Putamen (tissue), 1 donor: ENCODE measurements at regions not wholly inside any gene's neighbourhood (a gene's known extent, or its start where the extent isn't known, plus 50 kb on each side); places are given as distances from the start of the nearest gene placed in this dataset.

Experiments
- DNase-seq: peaks from one replicate; pipeline ENCODE4 v3.0.0-alpha.2; 2016; ENCODE audit warnings: low spot score

DNA sequence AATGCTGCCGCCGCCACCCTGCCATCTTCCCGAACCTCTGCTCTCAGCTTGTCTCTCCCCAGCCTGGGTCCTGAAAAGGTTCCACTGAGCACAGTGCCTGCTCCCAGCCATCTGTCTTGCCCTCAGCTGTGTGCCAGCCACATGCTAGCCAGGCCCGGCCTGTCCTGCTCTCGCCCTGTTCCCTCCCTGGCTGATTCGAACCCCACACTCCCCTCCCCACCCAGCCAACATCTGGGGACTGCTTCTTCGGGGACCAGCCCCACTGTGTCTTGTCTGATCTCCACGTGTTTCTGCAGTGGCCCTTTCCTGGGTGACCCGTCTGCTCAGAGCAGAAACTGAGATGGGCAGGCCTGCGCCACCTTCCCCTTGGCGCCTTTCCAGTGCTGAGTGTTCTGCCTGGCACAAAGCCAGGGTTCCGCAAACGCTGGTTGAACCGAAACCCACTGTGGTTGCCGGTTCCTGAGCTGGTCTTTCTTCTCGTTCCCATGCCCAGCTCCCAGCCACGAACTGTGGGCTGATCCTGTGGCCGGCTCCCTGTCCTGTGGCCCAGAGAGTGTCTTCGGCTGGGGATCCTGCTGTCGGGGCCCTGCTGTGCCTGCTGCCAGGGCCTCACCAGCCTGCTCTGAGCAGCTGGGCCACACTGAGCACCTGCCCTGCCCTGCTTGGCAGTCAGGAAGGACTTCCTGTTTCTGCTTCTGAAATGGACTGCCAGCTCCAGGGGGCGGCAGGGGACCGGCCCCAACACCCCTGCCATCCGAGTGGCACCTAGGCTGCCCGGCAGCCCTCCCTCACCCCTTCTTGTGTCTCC is 62.7 kb upstream of the KLF13 start:
- DNase-seq: peak; percentile 50

DNA sequence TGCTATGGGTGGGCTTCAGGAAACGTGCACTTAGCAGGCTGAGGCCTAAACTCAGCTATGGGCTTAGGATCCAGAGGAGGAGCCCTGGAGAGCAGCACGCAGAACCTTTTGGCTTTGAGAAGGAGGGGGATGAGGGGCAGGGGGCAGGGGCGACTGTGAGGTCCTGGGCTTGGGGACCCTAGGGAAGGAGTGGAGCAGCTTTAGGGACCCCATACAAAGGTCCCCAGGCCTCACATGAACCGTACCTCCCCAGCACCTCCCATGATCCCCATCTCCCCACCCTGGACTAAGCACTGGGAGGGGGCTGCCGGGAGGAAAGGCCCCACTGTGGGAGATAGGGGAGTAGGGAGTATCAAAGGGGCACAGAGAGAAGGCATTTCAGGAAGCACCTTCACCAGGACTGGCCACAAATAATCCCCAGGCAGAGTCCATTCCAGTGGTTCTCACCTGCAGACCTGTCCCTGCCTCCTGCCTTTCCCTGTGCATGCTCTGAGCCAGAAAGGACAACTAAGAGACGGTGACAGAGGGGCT is 62.0 kb upstream of the KLF13 start:
- DNase-seq: no peak

DNA sequence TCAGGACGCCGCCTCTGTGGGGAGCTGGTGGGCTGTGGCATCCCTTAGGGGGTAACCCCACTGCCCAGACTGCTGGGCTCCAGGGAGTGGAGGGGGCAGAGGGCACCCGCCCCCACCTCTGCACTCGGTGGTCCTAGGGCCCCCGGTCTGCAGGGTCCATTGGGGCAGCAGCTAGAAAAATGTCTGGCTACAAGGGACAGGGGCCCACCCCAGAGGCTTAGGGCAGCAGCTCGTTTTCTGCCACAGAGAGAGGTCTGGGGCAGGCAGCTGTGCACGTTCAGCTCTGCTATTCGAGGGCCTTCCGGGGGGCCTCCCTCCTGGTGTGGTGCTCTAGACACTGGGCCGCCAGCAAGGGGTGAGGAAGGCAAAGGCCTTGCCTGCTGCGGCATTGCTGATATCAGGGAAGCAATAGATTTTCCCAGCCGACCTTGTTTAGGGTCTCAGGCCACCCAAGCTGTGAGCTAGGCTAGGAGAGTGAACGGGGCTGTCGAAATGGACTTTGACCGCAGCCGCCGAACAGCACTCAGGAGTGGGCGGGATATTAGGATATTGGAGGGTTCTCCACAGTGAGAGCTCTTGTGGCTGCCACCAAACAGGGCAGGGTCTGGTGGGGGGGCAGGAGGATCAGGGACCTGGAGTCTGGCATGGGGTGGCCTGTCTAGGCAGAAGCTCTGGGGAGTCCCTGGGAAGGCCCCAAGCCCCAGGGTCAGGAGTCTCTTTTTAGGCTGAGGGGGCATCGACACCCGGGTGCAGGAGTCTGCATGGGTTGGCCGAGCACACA is 61.4 kb upstream of the KLF13 start:
- DNase-seq: no peak

DNA sequence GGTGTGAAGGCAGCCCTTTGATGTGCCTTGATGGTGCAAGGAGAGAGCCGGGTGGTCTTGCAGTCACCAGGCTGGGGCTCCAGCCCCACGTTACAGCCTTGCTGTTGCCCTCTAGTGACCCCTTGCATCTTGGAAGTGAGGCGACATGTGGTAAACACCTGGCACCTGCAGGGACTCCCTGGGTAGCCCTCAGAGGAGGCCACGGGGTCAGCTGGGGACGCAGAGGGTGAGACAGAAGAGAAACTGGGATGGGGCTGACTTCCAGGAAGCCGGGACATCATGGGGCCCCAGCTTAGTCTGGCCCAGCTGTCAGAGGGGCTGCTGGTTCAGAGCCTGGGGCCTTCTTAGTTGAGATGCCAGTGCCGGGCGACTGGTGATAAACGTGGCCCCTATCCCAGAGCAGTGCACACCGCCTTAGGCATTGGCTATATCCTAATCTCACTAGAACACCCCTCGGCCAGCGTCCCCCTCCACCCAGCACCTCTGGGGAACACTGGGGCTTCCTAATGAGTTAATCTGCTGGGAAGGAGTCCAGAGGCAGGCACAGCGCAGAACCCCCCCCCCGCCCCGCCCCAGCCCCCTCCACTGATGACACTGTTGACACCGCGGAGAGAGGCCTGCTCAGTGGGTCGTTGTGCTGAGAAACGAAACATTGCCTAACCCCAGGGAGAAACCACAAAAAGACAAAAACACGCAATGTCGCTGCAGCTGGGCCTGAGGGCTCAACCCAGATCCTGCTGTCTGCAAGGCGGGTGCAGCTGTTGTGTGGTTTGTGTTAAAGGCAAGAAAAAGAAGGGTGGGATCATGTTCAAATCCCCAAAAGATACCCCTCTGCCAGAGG is 60.5 kb upstream of the KLF13 start:
- no peak for DNase-seq

DNA sequence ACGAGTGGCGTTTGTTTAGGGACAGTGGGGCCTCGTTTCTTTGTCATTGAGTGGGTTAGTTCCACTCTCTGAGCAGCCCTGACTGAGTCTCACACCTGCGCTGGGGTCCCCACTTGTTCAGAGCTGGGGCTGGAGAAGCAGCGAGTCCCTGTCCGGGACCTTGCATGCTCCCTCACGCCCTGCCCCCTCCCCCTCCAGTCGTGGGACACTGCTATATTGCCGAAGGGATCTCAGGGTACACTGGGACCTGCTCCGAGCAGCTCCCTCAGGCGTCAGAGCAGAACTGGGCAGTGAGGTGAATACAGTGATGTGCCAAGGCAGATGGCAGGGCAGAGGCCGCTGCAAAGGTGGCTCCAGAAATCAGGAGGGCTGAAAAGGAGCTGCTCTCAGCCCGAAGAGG is 59.9 kb upstream of the KLF13 start:
- no peak for DNase-seq

DNA sequence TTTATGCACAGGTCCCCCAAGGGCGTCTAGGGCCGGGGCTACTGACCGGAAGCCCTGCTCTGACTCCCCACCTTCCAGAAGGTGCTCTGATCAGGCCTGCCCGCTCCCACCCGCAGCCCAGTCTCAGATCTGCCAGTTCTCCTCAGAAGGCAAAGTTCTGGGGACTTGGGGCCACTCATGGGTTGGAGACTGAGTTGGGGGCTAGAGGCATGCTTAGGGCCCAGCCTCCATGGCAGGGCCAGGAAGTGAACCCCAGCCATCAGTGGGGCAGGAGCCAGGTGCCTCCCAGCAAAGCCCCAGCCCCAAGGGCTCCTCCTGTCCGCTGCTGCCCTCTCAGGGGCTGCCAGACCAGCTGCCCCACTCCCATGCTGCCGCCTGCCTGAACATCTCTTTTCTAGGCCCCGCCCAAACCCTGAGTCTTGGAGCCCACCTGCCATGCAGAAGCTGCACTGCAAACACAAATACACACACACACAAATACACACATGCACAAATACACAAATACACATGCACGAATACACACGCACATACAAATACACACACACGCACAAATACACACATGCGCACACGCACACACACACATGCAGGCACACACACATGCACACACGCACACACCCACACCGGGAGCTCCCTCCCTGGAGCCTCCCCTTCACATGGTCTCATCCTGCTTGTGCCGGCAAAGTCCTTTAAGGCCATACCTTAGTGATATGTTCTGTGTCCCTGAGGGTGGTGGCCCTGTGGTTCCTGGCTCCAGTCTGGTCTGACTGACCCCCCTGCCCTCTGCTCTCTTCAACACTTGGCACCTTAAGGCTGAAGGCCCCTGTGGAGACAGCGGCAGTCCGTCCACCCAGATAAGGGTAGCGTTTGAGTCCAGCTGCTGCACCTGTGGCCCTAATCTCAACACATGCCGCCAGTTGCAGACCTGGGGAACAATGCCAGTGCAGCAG is 59.2 kb upstream of the KLF13 start:
- DNase-seq: no peak

DNA sequence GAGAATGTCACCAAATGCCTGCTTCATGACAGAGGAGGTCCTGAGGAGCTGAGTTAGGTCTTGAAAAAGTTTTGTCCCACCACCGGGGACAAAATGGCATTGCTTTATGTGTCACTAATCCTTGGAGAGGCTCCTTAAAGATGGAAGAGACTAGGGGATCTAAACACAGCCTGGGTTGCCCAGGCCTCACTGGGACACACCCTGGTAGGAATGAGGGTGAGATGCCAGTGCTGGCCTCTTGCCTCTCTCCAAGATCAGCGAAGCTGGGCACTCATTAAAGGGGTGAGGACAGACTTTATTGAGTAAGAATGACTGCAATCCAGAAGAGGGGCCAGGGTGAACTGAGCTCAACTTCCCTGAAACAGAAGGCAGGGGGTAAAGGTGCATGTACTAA is 58.5 kb upstream of the KLF13 start:
- DNase-seq: no peak

DNA sequence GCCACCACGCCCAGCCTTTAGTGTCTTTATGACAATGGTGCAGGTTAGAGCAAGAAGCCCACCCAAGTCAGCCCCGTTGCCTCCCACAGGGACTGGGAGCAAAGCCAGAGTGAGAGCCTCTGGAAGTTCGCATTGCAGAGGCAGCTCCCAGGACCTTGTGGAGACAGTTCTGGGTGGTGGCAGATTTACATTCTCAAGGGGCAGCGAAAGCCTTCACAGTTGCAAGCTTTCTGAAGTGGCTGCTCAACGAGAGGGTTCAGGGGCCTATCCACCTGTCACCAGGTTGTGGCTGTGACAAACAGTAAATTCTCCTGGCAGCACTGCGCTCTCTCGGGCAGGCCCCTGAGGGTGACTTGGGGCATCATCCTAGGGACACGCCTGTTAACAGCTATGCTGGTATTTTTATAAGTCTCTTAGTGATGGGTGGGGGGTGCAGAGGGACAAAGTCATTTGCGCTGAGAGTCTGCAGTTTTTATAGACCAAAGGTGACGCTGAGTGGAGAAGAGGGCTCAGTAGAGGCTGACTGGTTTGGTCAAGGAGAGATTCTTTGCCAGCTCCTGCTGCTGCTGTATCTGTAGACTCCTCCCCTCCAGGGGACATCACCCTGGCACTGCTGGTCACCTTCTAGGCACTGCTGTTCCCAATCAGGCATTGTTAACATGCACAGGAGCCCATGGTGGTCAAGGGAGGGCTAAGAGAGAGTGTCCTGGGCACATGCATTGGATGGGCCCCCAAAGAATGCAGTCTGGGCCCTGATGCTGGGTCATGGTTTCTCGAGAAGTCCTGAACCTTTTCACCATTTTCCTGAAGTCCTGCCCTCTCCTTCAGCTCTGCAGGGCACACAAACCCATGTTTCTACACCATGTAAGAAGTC is 57.5 kb upstream of the KLF13 start:
- no peak for DNase-seq

DNA sequence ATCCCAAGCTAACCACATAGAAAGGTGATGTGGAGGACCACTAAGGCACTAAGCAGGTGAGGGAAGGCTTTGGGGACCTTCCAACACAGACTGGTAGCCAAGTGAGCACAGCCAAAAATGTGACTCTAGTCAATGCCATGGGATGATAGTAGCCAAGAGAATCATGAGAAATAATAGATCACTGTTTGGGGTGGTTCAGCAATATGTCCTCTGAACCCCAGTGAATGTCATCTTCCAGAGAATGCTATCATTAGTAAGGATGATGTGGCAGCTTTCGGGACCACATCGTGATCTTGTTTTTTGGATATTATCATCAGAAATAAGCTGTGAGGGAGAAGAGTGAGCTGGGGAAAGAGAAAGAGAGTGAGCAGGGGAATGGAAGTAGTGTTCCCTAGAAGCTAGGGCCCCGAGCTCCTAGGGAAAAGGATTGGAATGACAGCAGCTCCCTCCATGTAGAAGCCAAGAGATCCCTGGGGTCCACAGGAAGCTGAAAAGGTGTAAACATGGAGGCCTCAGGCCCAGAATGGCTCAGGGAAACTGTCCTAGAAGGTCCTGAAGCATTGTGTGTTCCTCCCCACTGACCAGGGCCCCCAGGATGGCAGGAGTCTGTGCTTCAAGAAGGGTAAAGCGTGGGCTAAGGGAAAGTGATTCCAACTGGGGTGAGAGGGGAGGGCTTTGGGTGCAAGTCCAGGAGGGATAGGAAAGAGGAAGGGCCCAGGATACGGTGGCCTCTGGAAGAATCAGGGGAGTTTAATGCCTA is 56.6 kb upstream of the KLF13 start:
- no peak for DNase-seq

DNA sequence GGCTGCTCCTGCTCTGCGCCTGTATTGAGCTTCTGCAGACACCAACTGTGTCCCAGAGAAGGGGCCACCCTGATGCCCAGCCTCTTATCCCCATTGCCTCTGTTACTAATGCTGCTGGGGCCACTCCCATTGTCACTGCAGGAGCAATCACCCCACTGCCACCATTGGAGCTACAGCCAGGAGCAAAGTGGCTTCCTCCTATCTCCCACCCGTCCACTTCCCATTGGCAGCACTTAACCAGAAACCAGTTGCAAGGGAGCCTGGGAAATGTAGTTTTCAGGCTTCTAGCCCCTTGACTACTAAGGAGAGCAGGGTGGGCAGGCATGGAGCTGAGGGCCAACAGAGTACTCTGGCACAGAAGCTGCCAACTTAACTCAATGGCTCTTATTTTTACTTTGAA is 55.9 kb upstream of the KLF13 start:
- no peak for DNase-seq

DNA sequence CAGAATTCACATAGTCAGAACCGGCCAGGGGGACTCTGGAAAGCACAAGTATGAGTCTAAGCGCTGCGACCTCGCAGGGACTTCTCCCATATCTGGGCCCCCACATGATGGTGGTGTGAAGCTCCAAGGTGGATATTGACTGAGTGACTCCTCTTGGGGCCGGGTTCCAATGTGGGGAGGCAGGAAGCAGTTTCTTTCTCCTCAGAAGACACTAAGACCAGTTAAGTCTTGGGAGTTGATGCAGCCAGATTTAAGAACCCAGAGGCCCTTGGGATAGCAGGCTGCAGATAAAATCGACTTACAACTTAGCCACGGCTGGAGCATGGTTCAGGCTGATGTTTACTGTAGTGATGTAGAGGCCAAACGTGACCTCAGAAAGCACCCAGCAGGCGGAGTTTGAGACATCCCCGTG is 55.4 kb upstream of the KLF13 start:
- DNase-seq: no peak

DNA sequence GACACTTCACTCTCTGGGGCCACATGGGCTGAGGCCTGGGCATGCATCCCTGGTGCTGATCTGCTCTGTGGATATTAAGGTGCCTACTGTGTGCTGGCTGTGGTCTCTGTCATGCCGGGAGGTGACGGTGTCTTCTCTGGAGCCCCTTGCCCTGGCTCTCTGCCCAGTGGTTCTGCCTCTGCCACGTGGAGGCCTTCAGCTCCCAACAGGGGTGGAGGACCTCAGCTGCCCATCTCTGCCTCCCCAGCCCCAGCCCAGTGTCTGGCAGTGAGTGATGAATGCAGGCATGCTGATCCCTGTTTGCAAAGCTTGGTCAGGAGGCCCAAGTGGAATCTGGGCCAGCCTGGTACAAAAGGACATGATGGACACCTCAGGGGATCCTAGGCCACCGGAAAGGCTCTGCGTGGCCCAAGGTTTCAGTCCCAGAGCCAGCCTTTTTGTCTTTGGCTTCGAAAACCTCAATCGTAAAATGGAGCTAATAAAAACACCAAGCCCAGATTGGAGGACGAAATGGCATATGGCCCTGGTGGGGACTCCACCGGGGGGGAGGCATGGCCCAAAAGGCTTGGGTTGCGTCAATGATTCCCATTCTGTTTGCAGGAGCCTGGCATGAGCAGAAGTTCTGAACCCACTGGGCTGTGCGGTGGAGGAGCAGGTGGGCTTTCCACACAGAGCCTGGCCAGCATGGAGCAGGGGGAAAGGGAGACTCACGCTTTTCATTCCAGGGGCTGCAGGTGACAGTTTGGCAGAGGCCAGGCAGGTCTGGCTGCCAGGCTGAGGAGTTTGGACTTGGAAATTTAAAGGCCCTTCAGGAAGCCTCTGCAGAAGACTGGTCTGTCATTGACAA is 54.7 kb upstream of the KLF13 start:
- DNase-seq: no peak

DNA sequence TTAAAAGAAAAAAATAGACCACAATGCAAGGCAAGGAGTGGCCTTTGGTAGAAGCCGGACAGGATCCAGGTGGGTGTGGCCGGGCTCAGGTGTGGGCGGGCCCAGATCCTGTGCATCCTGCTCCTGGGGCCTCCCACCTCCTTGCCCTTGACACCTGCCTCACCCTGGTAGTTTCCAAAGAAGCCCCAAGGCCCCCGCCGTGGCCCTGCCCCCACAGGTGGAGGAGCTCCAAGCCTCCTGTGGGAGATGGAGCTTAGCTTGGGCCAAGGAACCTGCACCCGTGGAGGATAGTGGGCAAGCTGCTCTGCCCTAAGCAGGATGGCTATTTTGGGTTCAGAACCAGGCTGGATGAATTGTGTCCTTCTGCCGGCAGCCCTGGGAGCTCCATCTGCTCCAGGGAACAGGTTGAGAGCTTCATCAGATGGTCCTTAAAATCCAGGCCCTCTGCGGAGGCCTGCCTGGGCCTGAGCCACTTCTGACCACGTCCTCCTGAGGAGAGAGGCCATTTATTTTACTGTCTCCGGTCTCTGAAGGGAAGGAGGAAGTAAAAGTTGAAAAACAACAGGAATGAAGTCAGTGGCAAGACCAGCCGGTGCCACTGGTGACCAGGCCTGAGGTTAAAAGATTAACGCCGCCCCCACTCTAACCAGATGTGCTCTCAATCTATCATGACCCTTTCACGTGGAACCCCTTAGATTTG is 53.9 kb upstream of the KLF13 start:
- no peak for DNase-seq

DNA sequence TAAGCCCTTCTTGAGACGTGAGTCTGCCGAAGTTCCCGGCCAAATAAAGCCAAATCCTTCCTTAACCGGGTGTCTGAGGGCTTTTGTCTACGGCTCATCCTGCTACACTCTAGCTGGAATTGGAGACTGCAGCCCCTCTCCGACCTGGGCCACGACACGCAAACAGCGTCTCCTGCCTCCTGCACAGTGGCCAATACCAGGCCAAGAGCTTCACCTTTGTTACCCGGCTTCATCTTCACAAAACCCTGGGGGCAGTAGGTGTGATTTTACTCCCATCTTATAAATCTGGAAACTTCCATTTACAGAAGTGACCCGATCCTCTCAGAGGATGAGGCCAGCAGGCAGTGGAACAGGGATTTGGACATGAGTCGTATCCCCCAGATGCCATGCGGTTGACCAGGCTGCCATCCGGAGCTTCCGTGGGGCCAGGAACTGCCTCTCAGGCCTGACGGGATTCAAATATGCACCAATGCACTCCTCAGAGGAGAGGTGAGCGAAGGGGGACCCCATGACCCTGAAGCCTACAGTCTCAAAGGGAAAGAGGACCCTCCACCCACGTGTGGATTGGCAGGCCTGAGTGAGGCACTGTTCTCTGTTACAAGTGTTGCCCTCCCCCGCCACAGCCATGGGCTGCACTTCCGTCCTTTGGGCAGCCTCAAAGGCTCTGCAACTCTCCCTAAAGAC is 53.2 kb upstream of the KLF13 start:
- DNase-seq: no peak

DNA sequence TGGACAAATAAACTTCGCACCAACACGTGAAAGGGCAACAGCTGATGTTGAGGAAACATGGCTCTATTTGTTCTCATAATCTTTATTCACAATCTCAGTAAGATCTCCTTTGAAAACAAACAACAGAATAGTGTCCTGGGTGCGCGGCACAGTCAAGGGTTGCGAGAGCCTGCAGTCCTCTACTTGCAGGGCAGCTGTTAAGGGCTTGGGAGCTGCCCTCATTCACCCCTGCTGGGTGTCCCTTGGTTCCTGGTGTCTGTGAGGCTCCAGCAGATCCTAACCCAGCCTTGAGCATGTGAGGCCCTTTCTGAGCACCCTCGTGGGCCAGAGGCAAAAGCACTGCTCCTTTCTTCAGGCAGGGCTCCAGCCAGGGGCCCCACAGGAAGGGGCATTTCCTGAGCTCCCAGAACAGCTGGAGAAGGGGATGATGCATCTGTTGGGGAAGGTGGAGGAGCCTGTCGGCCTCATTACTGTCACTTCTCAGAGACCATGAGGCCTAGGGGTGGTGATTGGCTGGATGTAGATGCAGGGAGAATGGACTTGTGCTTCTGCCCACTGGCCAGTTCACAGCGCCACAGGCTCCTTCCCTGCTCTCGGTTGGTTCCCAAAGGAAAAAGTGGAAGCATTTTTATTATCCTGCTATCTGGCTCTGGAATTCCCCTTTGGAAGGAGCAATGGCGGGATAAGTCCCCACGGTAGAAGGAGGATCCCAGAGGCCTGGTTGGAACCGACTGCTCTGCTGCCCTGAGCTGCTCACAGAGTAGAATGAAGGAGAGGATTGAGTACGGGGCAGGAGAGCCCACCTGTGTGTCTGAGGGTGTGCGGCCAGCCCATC is 51.9 kb upstream of the KLF13 start:
- no peak for DNase-seq
